ENCODE measurements at regions not wholly inside any gene's neighbourhood (a gene's known extent, or its start where the extent isn't known, plus 50 kb on each side); places are given as distances from the start of the nearest gene placed in this dataset.

- DNase-seq (ENCODE audit: low spot score), result peak; percentile 44
Observed at GRCh38 chr10:54983255-54983654, 182.2 kb upstream of the PCDH15 start.

DNA sequence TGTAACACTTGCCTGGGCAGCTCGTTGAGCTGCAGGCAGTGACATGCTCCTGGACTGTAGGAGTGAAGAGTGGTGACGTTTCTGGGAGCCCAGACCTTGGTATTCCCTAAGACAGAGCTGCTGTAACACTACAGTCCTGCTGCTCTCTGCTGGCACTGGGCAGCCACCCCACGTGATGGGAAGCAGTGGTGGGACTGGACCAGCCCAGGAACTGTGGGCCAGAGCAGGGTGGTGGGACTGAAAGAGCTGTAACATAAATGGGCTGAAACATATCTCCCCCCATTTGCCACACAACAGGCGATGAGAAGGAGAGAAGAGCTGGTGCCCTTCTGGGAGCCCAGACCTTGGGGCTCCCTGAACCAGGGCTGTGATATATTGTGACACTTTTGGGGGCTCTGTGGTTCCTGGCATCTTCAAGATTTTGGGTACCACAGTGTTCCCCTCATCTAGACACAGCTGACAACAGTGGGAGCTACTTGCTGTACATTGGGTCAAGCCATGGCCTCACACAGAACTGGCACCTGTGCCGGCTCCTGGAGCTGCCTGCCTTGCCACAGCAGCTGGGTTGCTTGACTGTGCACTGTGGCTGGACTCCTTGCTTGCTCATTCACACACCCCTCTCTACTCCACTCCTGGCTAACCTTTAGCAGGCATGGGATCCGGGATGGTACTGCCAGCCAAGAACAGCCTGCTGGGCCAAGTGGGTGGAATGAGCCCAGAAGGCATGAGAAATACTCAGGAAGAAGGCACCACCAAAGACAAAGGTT, 161.3 kb upstream of the PCDH15 start:
- DNase-seq (ENCODE audit: low spot score), result no peak

GRCh38 chr10:54961040-54961439, 160.0 kb upstream of the PCDH15 start:
- no peak for DNase-seq (ENCODE audit: low spot score)

- DNase-seq (ENCODE audit: low spot score), result peak; percentile 1
Observed at GRCh38 chr10:54958844-54959243, 157.8 kb upstream of the PCDH15 start.

DNA sequence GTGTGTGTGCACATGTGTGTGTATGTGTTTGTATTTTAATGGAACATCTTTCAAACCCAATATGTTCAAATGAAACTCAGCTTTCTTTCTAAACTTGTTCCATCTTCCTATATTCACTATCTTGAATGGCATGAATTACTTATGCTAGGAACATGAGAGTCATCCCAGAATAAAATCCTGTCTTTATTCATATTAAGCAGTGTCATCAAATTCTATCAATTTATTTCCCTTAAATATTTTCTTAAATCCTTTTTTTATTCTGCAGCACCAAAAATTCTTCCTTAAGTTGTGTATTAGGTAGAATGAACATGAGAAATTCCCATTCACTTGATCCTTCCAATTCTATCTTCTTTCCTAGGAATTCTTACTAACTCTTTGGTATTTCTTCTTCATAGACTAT, 146.6 kb upstream of the PCDH15 start:
- DNase-seq (ENCODE audit: low spot score), result no peak

DNA sequence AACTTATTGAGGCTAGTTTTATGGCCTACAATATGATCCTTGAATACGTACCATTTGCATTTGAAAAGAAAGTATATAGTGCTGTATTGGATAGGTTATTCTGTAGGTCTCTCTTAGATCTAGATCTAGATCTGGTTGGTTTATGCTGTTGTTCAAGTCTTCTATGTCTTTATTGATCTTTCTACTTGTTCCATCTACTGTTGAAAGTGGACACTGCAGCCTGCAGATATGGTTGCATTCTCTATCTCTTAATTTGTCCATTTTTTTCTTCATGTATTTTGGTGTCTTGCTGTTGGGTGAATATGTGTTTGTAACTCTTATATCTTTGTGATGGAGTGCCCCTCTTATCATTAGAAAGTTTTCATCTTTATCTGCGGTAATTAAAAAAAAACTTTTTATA, 139.4 kb upstream of the PCDH15 start:
- no peak for DNase-seq (ENCODE audit: low spot score)

GRCh38 chr10:54914049-54914448, 113.0 kb upstream of the PCDH15 start:
- DNase-seq (ENCODE audit: low spot score), result no peak

DNA sequence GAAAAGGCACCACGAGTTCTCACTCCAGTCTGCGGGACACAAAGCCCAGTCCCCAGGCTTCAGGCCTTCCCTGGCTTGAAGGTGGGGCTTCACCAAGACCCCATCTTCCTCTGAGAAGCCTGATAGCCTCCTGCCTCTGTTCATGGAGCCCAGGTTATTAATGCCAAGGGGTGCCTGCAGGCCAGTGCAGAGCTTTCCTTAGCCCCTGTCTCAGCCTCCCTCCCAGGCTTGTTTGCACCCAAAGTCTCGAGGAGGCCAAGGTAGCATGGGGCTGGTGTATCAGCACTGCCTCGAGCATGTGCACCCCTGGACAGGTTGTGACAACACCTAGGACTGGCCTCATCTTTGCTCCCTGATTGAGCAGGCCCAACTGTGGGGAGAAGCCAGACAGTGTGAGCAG, 108.1 kb upstream of the PCDH15 start:
- no peak for DNase-seq (ENCODE audit: low spot score)

- no peak for DNase-seq (ENCODE audit: low spot score)
Observed at GRCh38 chr10:54908019-54908418, 107.0 kb upstream of the PCDH15 start.

DNA sequence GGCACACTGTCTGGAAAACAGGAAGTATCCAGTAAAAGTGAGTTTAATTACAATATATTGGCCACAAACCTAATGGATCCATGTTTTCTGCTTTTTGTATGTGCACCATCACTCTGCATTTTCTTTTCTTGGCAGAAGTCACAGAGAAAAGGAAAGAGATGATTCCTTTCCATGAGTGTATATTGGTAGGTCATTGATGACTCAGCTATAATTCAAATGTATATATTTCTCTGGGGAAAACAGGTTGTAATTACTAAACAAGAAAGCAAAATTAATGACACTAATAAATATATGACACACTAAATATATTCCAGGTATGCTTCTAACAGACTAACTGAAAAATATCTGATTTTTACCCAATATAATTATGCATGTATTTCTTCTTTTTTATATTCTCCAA, 105.9 kb upstream of the PCDH15 start:
- no peak for DNase-seq (ENCODE audit: low spot score)

GRCh38 chr10:54905578-54906192, 104.7 kb upstream of the PCDH15 start:
- no peak for DNase-seq (ENCODE audit: low spot score)

GRCh38 chr10:54904833-54905232, 103.8 kb upstream of the PCDH15 start:
- DNase-seq (ENCODE audit: low spot score), result no peak

DNA sequence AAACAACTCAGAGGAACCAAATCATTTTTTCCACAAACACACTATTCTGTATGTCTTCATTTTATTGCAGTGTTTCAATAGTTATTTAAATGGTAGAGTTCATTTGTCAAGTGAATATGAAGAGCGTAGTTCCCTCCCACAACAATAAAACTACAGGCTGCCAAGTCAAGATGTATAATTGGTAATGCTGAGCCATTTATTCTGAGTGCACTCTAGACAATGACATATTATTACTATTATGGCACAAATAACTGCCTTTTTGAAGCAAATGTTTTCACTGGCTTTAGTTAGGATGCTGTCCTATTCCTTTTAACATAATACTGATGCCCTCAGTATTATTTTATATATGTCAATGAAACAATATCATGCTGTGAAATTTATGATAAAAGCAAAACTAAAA, 102.7 kb upstream of the PCDH15 start:
- DNase-seq (ENCODE audit: low spot score), result no peak

DNA sequence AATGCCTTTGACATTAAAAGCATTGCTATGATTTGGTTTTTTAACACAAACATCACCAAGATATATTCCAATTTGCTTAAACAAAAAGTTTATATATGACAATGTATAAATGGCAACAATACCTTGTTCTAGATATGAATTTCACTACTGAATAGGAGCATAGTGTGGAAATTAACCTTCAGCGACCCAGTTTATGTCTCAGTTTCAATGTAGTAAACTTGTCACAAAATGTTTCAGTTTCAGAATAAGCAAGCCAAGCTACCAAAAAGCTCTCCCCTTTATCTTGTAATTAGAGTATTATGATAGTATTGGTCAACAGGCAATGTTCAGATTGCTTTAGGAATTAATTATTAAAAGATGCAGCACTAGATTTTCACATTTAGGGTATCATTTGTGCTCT, 99.6 kb upstream of the PCDH15 start:
- no peak for DNase-seq (ENCODE audit: low spot score)

DNA sequence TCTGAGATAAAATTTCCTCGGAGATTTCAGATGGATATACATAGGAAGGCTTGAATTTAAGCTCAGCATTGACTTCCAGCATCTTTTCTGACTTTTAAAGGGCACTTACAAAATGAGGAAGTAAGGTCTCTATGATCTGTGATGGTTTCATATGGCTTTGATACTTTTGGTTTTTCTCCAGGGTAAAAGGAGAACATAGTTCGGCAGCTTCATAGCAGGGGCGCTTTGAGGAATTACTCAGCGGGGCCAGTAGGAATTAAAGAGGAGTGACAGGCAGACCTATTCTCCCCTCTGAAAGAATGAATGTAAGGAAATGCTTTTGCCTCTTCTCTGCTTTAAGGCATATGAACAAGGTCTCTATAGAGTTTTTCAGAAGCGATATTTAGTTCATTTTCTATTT, 80.0 kb upstream of the PCDH15 start:
- no peak for DNase-seq (ENCODE audit: low spot score)

GRCh38 chr10:54869022-54869421, 68.0 kb upstream of the PCDH15 start:
- peak; percentile 82 for DNase-seq (ENCODE audit: low spot score)

GRCh38 chr10:54866666-54867065, 65.6 kb upstream of the PCDH15 start:
- no peak for DNase-seq (ENCODE audit: low spot score)

DNA sequence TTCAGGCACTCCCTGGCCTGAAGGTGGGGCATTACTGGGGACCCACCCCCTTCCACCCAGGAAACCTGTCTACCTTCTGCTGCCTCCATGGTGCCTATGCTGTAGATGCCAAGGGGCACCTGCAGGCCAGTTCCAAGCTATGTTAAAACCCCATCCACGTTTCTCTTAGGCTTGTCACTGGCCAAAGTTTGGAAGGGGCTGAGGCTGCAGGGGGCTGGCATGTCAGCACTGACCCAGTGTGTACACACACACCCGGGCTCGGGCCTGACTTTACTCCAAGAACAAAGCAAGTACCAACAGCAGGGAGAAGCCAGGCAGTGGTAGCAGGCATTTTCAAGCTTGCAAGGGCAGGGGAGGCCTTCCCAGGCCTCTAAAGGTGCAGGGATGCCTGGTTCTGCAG, 53.8 kb upstream of the PCDH15 start:
- no peak for DNase-seq (ENCODE audit: low spot score)

DNA sequence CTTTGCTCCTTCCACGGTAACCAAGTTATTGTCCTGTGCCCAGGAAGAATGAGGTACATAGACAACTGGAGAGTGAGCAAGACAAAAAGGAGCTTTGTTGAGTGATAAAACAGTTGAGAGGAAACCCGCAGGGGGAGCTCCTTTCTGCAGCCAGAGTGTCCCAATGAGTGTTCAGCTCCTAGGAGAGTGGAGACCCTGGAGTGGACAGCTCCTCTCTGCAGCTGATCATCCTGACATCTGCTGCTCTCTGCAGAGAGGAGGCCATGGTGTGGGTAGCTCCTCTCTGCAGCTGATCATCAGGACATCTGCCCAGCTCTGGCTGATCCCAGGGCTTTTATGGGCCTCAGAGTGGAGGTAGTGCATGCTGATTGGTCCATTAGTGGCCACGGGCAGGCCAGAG, 53.4 kb upstream of the PCDH15 start:
- no peak for DNase-seq (ENCODE audit: low spot score)

DNA sequence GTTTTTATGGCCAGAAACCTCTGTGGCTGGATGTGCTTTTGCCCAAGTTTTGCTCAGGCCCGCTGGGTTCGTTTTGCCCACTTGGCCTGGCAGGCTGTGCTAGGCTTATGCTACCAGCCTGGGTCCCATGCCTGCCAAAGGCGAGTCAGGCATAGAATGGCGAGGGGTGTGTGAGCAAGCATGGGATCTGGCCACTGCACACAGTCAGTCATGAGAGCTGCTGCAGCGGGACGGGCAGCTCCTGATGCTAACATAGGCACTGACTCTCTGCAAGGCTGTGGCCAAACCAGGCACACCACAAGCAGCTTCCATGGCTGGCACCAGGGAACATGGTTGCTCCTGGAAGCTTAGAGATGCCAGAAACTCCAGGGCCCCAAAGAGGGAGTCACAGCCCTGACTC, 52.9 kb upstream of the PCDH15 start:
- no peak for DNase-seq (ENCODE audit: low spot score)
